ENCODE measurements at regions not wholly inside any gene's neighbourhood (a gene's known extent, or its start where the extent isn't known, plus 50 kb on each side); places are given as distances from the start of the nearest gene placed in this dataset.
"Not testable (repeated sequence)": the region's sequence is repeated elsewhere in the genome, so short reads cannot be mapped to it uniquely, and the experiment has no call there.

- no peak for ATAC-seq
- TF ChIP-seq ARNTL (CRISPR knock-in tag; IDR thresholded peaks at IDR 0.05; ENCODE audit: borderline replicate concordance, low read depth) (no peak), ESRRG (CRISPR knock-in tag; IDR thresholded peaks at IDR 0.05) (no peak)
Measured at GRCh38 chr12:67540920-67541624, 107.5 kb upstream of the DYRK2 start.

- no peak for ATAC-seq
- TF ChIP-seq SNAI2 (CRISPR knock-in tag; IDR thresholded peaks at IDR 0.05) (no peak), ZNF70 (CRISPR knock-in tag; IDR thresholded peaks at IDR 0.05) (no peak), TSHZ2 (CRISPR knock-in tag; IDR thresholded peaks at IDR 0.05) (no peak)
Measured at GRCh38 chr12:67541625-67541991, 106.9 kb upstream of the DYRK2 start.

DNA sequence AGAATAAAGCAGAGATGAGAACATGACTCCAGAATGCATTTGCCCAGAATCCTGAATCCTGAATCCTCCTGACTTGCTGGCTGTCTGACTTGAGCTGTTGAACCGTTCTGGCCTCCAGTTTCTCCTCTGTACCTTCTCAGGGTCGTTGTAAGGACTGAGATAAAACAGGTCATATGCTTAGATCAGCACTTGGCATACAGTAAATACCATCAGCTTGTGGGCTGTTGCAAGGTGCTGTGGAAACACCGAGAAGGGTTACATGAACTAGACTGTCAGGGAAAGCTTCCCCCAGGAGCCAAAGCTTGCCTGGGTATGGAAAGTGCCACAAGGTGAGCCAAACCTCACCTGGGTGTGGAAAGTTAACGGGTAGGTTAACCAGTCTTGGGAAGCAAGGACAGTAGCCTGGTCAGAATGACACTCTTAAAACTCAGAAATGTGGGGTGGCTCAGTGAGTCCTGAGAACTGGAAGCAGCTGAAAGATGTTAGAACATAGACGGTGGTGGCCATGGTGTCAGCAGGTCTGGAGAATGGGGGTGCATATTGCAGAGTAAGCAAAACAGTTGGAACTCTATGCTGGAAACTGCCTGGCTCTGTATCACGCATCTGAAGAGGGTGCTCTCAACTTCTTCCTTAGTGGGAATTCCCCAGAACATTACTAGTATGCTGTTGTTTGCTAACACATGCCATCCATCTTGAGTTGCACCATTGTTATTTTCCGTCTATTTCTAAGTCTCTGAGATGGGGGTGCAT lies 105.3 kb upstream of the DYRK2 start:
- no peak for TF ChIP-seq ARNTL (CRISPR knock-in tag; IDR thresholded peaks at IDR 0.05; ENCODE audit: borderline replicate concordance, low read depth)
- TF ChIP-seq ZNF70 (CRISPR knock-in tag; IDR thresholded peaks at IDR 0.05): no peak
- TF ChIP-seq ZC3H10 (CRISPR knock-in tag; IDR thresholded peaks at IDR 0.05): no peak
- TF ChIP-seq BACH2 (CRISPR knock-in tag; IDR thresholded peaks at IDR 0.05; ENCODE audit: borderline replicate concordance): no peak
- no peak for TF ChIP-seq TSHZ2 (CRISPR knock-in tag; IDR thresholded peaks at IDR 0.05)
- TF ChIP-seq TCF4 (CRISPR knock-in tag; IDR thresholded peaks at IDR 0.05; ENCODE audit: borderline replicate concordance): no peak
- ATAC-seq: no peak

DNA sequence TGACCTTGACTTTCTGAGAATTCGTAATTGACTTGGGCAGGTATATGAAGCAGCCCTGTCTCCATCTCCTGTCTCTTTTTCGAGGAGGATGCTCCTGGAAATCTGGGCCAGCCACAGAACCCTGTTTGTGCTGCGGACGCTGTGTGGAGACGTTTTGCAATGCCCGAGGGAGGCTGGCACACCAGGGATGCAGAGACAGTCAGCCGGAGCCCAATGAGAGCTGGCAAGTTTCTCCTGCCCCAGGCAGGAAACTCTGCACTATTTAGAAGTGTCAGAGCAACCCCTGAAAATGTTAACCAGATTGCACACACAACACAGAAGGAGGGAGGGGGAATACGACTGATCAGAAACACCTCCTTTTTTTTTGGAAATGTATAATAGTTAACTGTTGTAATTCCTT lies 103.2 kb upstream of the DYRK2 start:
- no peak; the same call in 2 of the 3 replicates for ATAC-seq
- TF ChIP-seq, protein P1, sequence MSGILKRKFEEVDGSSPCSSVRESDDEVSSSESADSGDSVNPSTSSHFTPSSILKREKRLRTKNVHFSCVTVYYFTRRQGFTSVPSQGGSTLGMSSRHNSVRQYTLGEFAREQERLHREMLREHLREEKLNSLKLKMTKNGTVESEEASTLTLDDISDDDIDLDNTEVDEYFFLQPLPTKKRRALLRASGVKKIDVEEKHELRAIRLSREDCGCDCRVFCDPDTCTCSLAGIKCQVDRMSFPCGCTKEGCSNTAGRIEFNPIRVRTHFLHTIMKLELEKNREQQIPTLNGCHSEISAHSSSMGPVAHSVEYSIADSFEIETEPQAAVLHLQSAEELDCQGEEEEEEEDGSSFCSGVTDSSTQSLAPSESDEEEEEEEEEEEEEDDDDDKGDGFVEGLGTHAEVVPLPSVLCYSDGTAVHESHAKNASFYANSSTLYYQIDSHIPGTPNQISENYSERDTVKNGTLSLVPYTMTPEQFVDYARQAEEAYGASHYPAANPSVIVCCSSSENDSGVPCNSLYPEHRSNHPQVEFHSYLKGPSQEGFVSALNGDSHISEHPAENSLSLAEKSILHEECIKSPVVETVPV (CRISPR knock-in tag; IDR thresholded peaks at IDR 0.05): no peak
- TF ChIP-seq ISL1 (CRISPR knock-in tag; IDR thresholded peaks at IDR 0.05) (no peak), SNAI2 (CRISPR knock-in tag; IDR thresholded peaks at IDR 0.05) (no peak), RARB (CRISPR knock-in tag; IDR thresholded peaks at IDR 0.05) (no peak), CSDC2 (CRISPR knock-in tag; IDR thresholded peaks at IDR 0.05) (no peak)

GRCh38 chr12:67546746-67547145 lies 101.8 kb upstream of the DYRK2 start:
- TF ChIP-seq OSR1 (CRISPR knock-in tag; IDR thresholded peaks at IDR 0.05): no peak
- TF ChIP-seq ZFP3 (CRISPR knock-in tag; IDR thresholded peaks at IDR 0.05): no peak
- TF ChIP-seq, protein P1 (CRISPR knock-in tag; IDR thresholded peaks at IDR 0.05): no peak
- TF ChIP-seq, protein P2, sequence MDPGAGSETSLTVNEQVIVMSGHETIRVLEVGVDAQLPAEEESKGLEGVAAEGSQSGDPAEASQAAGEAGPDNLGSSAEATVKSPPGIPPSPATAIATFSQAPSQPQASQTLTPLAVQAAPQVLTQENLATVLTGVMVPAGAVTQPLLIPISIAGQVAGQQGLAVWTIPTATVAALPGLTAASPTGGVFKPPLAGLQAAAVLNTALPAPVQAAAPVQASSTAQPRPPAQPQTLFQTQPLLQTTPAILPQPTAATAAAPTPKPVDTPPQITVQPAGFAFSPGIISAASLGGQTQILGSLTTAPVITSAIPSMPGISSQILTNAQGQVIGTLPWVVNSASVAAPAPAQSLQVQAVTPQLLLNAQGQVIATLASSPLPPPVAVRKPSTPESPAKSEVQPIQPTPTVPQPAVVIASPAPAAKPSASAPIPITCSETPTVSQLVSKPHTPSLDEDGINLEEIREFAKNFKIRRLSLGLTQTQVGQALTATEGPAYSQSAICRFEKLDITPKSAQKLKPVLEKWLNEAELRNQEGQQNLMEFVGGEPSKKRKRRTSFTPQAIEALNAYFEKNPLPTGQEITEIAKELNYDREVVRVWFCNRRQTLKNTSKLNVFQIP (CRISPR knock-in tag; IDR thresholded peaks at IDR 0.05; ENCODE audit: borderline replicate concordance, low read depth): no peak
- TF ChIP-seq CSDC2 (CRISPR knock-in tag; IDR thresholded peaks at IDR 0.05): no peak
- no peak for TF ChIP-seq TOX (CRISPR knock-in tag; IDR thresholded peaks at IDR 0.05; ENCODE audit: borderline replicate concordance)
- TF ChIP-seq ZC3H10 (CRISPR knock-in tag; IDR thresholded peaks at IDR 0.05): no peak
- TF ChIP-seq TCF4 (CRISPR knock-in tag; IDR thresholded peaks at IDR 0.05; ENCODE audit: borderline replicate concordance): no peak
- no peak for TF ChIP-seq ESRRG (CRISPR knock-in tag; IDR thresholded peaks at IDR 0.05)
- ATAC-seq: no peak

DNA sequence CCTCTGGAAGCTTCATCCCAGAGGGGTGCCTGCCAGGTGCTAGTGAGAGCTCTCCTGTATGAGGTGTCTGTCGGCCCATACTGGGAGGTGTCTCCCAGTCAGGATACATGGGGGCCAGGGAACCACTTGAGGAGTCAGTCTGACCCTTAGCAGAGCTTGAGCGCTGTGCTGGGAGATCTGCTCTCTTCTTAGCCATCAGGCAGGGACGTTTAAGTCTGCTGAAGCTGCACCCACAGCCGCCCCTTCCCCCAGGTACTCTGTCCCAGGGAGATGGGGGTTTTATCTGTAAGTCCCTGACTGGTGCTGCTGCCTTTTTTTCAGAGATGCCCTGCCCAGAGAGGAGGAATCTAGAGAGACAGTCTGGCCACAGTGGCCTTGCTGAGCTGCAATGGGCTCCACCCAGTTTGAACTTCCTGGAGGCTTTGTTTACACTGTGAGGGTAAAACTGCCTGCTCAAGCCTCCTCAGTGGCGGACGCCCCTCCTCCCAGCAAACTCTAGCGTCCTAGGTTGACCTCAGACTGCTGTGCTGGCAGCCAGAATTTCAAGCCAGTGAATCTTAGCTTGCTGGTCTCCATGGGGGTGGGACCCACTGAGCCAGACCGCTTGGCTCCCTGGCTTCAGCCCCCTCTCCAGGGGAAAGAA lies 93.3 kb upstream of the DYRK2 start:
- ATAC-seq: not testable (repeated sequence)

Data from SK-N-SH treated with all-trans-retinoic acid at 6 μM for 48 hours (cell line).